ENCODE measurements at regions not wholly inside any gene's neighbourhood (a gene's known extent, or its start where the extent isn't known, plus 50 kb on each side); places are given as distances from the start of the nearest gene placed in this dataset.

DNA sequence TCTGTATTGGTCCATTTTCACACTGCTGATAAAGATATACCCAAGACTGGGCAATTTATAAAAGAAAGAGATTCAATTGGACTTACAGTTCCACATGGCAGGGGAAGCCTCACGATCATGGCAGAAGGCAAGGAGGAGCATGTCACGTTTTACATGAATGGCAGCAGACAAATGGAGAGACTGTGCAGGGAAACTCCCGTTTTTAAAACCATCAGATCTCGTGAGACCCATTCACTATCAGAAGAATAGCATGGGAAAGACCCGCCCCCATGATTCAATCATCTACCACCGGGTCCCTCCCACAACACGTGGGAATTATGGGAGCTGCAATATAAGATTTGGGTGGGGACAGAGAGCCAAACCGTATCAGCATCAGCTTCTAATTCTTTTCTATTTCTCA, 217.0 kb downstream of the ANAPC1 start:
- H2BK120ac ChIP-seq (ENCODE audit: low read depth, low read length, poor library complexity, severe bottlenecking), result no peak overlapping the region
- no CpG with 5 or more reads among the region's 8 CpGs for WGBS (ENCODE audit: extremely low coverage, insufficient read length, low lambda C conversion rate)
- no peak for DNase-seq
- H3K27me3 ChIP-seq (ENCODE audit: insufficient read depth, low read length), result no peaks in the 10 kb centered on the region
- H4K20me1 ChIP-seq (ENCODE audit: control insufficient read depth, insufficient read depth, insufficient read length), result no peaks in the 10 kb centered on the region
- no peaks in the 10 kb centered on the region for H3K4me1 ChIP-seq (ENCODE audit: insufficient read depth, low read length)
- TF ChIP-seq, protein P1, sequence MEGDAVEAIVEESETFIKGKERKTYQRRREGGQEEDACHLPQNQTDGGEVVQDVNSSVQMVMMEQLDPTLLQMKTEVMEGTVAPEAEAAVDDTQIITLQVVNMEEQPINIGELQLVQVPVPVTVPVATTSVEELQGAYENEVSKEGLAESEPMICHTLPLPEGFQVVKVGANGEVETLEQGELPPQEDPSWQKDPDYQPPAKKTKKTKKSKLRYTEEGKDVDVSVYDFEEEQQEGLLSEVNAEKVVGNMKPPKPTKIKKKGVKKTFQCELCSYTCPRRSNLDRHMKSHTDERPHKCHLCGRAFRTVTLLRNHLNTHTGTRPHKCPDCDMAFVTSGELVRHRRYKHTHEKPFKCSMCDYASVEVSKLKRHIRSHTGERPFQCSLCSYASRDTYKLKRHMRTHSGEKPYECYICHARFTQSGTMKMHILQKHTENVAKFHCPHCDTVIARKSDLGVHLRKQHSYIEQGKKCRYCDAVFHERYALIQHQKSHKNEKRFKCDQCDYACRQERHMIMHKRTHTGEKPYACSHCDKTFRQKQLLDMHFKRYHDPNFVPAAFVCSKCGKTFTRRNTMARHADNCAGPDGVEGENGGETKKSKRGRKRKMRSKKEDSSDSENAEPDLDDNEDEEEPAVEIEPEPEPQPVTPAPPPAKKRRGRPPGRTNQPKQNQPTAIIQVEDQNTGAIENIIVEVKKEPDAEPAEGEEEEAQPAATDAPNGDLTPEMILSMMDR (conservative IDR thresholded peaks at IDR 0.05), result no peak
- H3K79me2 ChIP-seq (ENCODE audit: insufficient read depth, low read length), result no peaks in the 10 kb centered on the region
- no peak overlapping the region for H2AK5ac ChIP-seq (ENCODE audit: insufficient read length, low read length)
- no peak overlapping the region for H2BK15ac ChIP-seq (ENCODE audit: low read depth, low read length)
- Mint-ChIP-seq H3K4me3 (no peak overlapping the region), H3K9me3 (peaks cover 19 to 24% of the 10 kb centered on the region in 2 experiments), H3K27me3 (ENCODE audit: low read depth) (0 out of 2 replicates have a peak, but pooled peaks cover 2% of the 10 kb centered on the region), H3K4me1 (peaks cover 0 to 4% of the 10 kb centered on the region in 2 experiments; a peak in 1 of 4 replicates), H3K36me3 (ENCODE audit: insufficient read depth in 1 of 3, low read depth in 3 of 3) (peaks cover 12 to 23% (median 16%) of the 10 kb centered on the region in 3 experiments), H3K27ac (no peak overlapping the region)
- H4K91ac ChIP-seq (ENCODE audit: insufficient read length, low read depth, low read length), result no peak overlapping the region
- no peak overlapping the region for H3K9ac ChIP-seq (ENCODE audit: extremely low read depth, insufficient read length, low read length)
- no peaks in the 10 kb centered on the region for H3K79me1 ChIP-seq (ENCODE audit: insufficient read depth, low read depth, low read length, poor library complexity, severe bottlenecking)
- H3K4me2 ChIP-seq (ENCODE audit: insufficient read depth, insufficient read length, low read length), result no peak overlapping the region
- H3K56ac ChIP-seq (ENCODE audit: insufficient read length, low read depth, low read length), result no peak overlapping the region
- H3K23ac ChIP-seq (ENCODE audit: insufficient read length, low read depth, low read length), result no peak overlapping the region
- no peak overlapping the region for H3K27ac ChIP-seq (ENCODE audit: insufficient read length, low read depth, low read length)
- no peak overlapping the region for H2AFZ ChIP-seq (ENCODE audit: low read length)
- no peak overlapping the region for H3K4ac ChIP-seq (ENCODE audit: low read depth, low read length)
- peaks cover 7% of the 10 kb centered on the region for H3K9me3 ChIP-seq (ENCODE audit: control insufficient read depth, low read depth, low read length)
- H2BK5ac ChIP-seq (ENCODE audit: insufficient read length, low read length), result no peak overlapping the region
- H2BK20ac ChIP-seq (ENCODE audit: low read depth, low read length, poor library complexity, severe bottlenecking), result no peak overlapping the region
- no peak overlapping the region for H3T11ph ChIP-seq (ENCODE audit: low read length)
- no peak overlapping the region for H3K18ac ChIP-seq (ENCODE audit: insufficient read length, low read depth, low read length)
- H3K23me2 ChIP-seq (ENCODE audit: insufficient read length, low read depth, low read length, poor library complexity, severe bottlenecking), result no peaks in the 10 kb centered on the region
- H2BK12ac ChIP-seq (ENCODE audit: insufficient read length, low read depth, low read length), result no peak overlapping the region
- no peak overlapping the region for H4K8ac ChIP-seq (replicated peaks; ENCODE audit: insufficient read length, low read depth, low read length)
- H3K14ac ChIP-seq (ENCODE audit: insufficient read depth, low read length), result no peak overlapping the region
- no peak overlapping the region for H4K5ac ChIP-seq (ENCODE audit: insufficient read length, low read depth, low read length)

Data from H9 (cell line).